HG03354 (cell line): ENCODE measurements at regions not wholly inside any gene's neighbourhood (a gene's known extent, or its start where the extent isn't known, plus 50 kb on each side); places are given as distances from the start of the nearest gene placed in this dataset.
"Not testable (repeated sequence)": the region's sequence is repeated elsewhere in the genome, so short reads cannot be mapped to it uniquely, and the experiment has no call there.

Experiments
- ATAC-seq: cut with Tn5 transposase; IDR thresholded peaks from one replicate; pipeline ENCODE4 v1.9.1; 2021; ENCODE audit warnings: mild to moderate bottlenecking; ENCODE audit not compliant: unreplicated experiment, poor library complexity, severe bottlenecking

DNA sequence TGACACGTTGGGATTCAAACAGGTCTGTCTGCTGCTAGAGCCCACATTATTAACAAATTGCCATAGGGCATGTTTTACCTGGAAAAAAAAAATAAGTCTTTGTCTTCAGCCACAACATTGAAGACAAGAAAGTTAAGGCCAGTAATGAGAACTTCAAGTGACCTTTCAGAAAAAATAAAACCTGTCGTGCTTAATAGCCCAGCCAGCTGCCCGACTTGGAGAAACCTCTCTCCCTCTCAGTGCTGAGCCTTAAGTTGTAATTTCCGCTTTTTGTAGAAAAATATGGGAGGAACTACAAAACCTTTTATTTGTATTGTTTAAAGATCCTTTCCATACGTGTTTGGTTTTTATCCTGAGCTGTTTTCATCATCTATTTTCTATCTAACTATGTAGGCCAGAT, 454.3 kb upstream of the SLITRK6 start:
- not testable (repeated sequence) for ATAC-seq

- ATAC-seq, result not testable (repeated sequence)
These were observed 456.6 kb upstream of the SLITRK6 start for GRCh38 chr13:86255820-86256219.

DNA sequence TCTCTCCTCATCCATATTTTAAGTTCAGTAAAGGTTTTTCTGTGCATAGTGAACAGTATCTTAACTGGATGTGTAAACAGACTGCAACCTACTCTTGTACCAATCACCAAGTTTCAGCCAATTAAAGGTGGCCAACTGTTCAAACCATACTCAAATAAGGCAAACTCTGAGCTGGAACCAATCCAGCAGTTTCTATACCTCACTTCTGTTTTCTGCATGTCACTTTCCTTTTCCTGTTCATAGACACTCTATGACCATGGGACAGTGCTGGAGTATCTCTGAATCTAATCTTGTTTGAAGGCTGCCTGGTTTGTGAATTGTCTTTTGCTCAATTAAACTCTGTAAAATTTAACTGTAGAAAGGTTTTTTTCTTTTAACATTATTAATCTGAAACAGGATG, 470.3 kb upstream of the SLITRK6 start:
- no peak for ATAC-seq

DNA sequence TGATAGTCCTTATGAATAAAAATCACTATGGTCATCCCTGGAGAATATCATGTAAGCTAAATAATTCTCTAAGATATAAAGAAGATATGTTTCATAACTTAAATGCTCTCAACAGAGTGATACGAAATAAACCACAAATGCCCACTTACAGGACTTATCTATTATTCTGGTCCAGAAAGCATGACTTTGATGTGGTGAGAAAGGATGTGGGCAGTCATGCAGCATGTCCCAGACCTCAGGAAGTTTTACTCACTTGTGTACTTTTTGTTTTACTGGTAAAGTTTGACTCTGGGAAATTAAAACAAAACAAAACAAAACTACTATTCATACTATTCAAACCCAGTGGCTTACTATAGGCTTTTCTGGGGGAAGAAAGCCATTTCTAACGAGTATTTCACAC, 483.2 kb upstream of the SLITRK6 start:
- ATAC-seq, result no peak

- ATAC-seq, result no peak
These were observed 483.8 kb upstream of the SLITRK6 start for GRCh38 chr13:86283031-86283430.

DNA sequence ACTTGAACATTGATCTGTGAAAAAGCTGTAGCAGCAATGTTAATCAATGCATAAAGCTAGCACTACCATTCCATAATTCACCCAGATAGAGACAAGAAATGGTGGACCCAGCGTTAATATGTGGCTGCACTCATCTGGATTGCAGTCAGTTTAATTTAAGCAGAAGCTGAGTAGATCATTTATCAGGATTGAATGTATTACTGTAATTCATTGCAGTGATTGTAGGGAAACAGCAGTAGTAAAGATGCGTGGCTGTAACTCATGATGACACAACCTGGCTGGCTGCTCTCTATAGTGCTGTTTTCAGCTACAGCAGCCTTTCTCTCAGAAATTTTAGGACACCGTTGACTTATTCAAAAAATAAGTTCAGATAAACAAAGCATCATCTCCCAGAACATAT, 499.5 kb upstream of the SLITRK6 start:
- no peak for ATAC-seq

DNA sequence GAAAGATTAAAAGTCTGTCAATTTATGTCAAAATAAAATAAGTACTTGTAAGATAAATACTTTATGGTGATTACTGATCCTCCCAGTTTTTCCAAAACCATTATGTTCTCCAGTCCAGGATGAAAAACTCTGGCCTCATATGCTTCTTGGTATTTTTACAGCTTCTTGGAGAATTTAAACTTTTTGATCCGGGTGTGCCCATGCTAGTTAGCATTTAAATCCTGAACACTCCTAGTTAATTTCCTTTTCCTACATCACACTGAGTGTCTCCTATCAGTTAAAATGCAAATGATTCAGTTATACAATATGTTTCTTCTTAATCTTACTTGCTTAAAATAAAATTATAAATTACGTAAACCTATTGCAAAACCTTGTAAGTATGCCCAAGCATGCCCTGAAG, 499.9 kb upstream of the SLITRK6 start:
- no peak for ATAC-seq

- ATAC-seq, result no peak
These were observed 510.7 kb upstream of the SLITRK6 start for GRCh38 chr13:86309881-86310280.

- no peak for ATAC-seq
These were observed 514.2 kb upstream of the SLITRK6 start for GRCh38 chr13:86313421-86313820.

- no peak for ATAC-seq
These were observed 519.2 kb upstream of the SLITRK6 start for GRCh38 chr13:86318450-86318849.

DNA sequence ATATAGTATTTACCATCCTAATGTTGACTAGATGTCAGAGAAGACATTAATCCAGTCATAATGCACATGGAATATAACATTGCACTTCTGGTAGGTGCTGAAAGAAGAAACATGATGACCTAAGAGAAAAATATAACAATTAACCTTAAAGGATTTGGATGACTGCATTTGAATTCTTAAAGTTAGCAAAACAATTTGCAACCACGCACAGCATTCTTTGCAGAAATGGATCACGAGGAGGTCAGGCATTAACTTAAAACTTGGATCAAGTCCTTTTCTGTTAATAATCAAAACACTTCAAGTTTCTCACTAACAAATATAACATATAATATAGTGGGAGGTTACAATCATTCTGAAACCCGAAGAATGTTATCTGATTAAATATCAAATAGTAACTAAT, 525.0 kb upstream of the SLITRK6 start:
- no peak for ATAC-seq

- no peak for ATAC-seq
These were observed 556.1 kb upstream of the SLITRK6 start for GRCh38 chr13:86355301-86355700.

- no peak for ATAC-seq
These were observed 557.9 kb upstream of the SLITRK6 start for GRCh38 chr13:86357106-86357505.

DNA sequence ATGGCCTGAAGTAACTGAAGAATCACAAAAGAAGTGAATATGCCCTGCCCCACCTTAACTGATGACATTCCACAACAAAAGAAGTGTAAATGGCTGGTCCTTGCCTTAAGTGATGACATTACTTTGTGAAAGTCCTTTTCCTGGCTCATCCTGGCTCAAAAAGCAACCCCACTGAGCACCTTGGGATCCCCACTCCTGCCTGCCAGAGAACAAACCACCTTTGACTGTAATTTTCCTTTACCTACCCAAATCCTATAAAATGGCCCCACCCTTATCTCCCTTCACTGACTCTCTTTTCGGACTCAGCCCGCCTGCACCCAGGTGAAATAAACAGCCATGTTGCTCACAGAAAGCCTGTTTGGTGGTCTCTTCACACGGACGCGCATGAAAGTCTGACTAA, 564.5 kb upstream of the SLITRK6 start:
- ATAC-seq, result not testable (repeated sequence)

GRCh38 chr13:86368924-86369323, 569.7 kb upstream of the SLITRK6 start:
- no peak for ATAC-seq

GRCh38 chr13:86377451-86377850, 578.2 kb upstream of the SLITRK6 start:
- ATAC-seq, result no peak

GRCh38 chr13:86378628-86379027, 579.4 kb upstream of the SLITRK6 start:
- ATAC-seq, result no peak

DNA sequence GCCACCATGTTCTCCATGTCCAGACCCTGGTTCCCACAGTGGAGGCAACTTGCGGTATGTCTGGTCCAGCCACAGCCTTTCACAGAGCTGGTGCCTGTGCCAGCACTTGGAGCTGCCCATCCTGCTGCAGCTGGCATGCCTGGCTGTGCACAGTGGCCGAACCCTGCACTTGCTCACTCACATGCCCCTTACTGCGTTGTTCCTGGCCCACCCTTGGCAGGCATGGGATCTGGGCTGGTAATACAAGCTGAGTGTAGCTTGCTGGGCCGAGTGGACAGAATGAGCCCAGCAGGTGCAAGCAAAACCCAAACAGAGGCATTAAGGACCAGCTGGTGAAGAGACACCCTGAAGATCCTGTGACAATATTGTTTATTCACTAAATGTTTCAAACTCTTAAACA, 583.9 kb upstream of the SLITRK6 start:
- ATAC-seq, result no peak

DNA sequence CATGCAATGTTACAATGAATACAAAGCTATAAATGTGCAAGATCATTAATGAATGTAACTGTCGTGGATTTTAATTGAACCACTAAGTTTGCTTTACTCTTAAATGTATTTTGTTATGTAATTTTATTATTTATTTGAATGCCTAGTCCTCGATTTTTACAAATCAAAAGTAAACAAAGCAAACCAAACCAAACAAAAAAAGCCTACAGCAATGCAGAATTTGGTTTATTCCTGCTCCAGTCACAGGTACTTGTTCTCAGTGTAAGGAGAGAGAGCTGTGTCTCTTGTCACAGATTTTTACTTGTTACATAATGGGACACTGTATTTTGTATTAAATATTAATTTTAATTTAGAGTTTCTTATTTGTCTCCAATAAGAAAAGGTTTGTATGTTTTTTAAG, 584.3 kb upstream of the SLITRK6 start:
- ATAC-seq, result no peak

- no peak for ATAC-seq
These were observed 598.4 kb upstream of the SLITRK6 start for GRCh38 chr13:86397635-86398034.

GRCh38 chr13:86399572-86399971, 600.4 kb upstream of the SLITRK6 start:
- no peak for ATAC-seq

GRCh38 chr13:86402500-86402899, 603.3 kb upstream of the SLITRK6 start:
- ATAC-seq, result no peak

- ATAC-seq, result no peak
These were observed 604.0 kb upstream of the SLITRK6 start for GRCh38 chr13:86403181-86403580.
